ENCODE measurements at regions not wholly inside any gene's neighbourhood (a gene's known extent, or its start where the extent isn't known, plus 50 kb on each side); places are given as distances from the start of the nearest gene placed in this dataset.

- no peak for TF ChIP-seq CTCF (IDR thresholded peaks at IDR 0.05)
- TF ChIP-seq POLR2A (IDR thresholded peaks at IDR 0.05) = no peak
Observed at GRCh38 chr15:70269991-70270751, 172.5 kb upstream of the TLE3 start.

Measured in prostate gland (tissue), 2 donors.